HG03135 (cell line): ENCODE measurements at regions not wholly inside any gene's neighbourhood (a gene's known extent, or its start where the extent isn't known, plus 50 kb on each side); places are given as distances from the start of the nearest gene placed in this dataset.

Experiments used
- ATAC-seq: cut with Tn5 transposase; IDR thresholded peaks from one replicate; pipeline ENCODE4 v1.9.1; 2021; ENCODE audit warnings: mild to moderate bottlenecking, moderate library complexity; ENCODE audit not compliant: unreplicated experiment

DNA sequence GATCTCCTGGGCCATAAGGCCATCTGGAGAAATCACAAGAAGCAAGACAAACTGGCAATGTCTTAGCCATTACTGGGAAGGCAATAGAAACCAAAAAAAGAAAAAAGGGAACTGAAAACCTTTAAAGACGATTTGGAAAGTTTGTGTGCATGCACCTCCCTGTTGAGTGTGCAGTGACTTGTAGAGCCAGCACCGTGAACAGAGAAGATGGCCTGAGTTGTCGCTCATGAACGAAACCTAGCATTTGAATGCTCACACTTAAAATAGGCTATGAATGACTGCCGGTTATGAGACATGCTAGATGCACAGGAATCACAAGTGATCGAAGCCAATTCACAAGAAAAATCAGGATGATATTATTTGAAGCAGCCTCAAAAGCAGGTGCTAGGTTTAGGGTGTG, 151.3 kb upstream of the ADO start:
- ATAC-seq: peak; percentile 76

DNA sequence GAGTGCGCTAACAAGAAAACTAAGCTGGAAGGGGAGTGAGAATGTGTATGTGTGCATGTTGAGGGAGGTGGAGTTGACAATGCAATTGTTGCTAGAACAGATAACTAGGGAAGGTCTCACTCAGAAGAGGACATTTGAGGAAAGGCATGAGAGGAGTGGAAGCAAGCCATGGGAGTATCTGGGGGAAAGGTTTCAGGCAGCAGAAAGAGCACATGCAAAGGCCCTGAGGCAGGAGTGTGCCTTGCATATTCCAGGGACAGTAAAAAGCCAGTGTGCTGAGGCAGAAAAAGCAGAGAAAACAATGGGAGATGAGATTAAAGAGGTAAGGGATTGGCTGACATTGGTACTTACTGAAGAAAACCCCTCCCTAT, 149.6 kb upstream of the ADO start:
- no peak for ATAC-seq

DNA sequence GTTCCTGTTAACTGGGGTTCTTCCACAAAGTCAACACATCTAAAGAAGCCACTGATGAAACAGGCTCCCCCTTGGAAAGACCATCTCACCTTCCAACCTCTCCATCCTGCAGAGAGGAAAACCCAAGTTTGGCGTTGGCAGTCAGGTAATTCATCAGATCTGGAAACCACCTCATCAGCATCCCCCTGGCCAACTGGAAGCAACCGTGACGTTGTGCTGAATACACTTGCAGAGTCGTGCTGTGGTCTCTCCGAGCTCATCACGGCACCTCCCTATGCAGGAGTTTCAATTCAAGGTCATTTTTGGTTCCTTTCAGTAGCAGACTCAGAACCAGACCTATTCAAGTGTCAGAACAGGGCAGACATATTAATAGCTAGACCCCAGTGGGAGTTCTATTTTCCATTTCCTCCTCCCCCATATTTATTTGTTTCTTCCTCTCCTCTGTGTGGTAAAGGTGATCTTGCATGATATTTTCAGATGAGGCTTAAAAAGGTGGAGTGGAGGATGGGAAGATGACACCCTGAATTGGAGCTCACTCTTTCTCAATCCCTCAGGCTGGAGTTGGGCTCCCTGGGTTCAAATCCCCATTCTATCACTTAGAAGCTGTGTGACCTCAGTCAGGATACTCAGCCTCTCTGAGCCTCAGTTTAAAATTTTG, 149.1 kb upstream of the ADO start:
- peak; percentile 81 for ATAC-seq

DNA sequence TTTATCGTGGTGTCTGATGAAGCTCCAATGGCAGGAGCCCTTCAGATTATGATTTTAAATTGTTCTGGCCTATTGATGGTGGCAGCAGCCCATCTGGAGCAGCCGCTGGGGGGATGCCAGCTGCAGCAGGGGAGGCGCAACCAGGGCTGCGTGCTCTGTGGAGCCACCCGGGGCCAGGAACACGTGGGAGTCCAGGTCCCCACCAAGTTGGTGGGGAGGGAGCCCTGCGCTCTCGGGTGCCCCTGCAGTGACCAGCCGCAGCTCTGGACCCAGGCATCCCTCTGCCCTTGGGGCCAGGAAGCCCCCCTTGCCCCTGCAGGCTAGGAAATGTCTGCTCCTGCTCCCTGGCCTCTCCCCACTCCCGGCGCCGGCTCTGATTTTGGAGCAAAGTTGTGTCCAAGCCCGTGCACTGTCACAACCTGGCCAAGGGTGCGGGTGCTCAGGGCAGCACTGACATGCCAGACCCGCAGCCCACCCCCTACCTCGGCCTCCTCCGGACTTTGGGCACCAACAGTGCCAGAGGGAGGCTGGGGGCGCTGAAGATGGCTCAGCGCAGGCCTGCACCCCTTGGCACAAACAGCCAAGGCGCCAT, 147.2 kb upstream of the ADO start:
- ATAC-seq: no peak

DNA sequence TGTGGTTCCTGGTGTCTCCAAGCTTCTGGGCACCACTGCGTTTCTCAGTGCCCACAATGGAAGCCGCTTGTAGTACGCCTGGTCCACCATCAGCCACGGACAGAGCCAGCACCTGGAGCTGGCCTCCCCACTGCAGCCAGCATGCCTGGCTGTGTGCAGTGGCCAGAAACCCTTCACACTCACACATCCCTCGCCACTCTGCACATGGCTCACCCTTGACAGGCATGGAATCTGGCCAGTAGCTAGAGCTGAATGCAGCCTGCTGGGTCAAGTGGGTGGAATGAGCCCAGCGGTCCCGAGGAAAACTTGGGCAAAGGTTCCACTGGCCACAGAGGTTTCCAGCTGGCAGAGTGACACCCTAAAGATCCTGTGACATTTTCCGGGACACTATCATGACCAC, 146.0 kb upstream of the ADO start:
- no peak for ATAC-seq

DNA sequence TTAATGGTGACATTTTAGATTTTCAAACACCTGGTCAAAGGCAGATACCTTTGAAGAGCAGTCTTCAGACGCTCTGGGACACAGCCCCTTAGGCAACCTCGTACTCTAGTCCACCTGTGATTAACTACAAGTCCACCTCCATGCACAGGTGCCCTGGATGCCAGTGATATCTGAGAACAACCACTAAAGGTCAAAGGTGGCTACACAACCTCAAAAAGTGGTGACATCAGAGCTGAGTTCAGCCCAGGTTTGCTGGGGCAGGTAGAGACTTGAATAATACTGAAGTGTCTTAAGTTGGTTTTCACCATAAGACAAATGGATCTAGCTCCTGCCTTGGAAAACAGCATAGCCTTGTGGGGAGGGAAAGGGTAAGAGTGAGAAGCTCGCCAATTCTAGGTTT, 143.4 kb upstream of the ADO start:
- no peak for ATAC-seq

DNA sequence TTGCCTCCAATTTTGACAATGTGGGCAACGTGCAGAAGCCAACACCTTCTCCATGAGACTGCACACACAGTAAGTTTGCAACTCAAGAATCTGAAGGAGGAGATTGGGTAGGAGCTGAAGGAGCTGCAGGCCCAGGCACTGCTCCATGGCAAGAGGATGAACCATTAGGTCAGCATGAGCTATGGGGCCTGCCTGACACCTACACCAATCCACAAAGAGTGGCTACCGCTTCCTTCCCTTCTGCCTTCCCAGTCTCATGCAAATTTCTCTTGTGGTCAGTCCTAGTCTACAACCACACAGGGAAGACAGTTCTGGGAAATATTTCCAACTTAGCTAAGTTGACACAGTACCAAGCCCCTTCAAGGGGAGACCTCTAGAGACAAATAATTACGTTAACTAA, 142.0 kb upstream of the ADO start:
- no peak for ATAC-seq

DNA sequence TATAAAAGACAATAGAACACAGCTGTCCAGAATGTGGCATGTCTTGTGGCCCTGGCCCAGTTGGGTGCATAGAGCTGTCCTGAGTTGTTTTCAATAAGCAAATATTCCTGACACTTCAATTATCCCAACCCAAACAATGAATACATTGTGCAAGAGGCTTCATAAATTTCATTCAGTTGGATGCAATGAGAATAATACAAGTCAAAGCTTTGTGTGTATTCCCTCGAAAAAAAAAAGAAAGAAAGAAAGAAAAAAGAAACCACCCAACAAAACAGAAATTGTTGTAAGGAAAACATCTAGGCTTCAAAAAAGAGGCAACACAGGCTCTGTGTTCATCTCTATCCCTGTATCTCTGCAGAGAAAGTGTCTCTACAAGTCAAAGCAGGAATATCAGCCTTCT, 138.7 kb upstream of the ADO start:
- ATAC-seq: no peak

DNA sequence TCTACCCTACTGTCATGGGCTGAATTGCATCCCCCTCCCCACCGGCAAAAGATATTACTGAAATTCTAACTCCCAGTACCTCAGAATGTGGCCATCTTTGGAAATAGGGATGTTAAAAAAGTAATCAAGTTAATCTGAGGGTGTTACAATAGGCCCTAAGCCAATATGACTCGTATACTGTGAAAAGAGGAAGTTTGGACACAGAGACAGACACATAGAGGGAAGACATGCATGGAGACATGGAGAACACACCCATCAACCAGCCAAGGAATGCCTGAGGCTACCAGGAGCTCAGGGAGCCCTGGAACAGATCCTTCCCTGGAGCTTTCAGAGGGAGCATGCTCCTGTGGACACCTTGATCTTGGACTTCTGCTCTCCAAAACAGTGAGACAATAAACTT, 138.2 kb upstream of the ADO start:
- no peak for ATAC-seq

DNA sequence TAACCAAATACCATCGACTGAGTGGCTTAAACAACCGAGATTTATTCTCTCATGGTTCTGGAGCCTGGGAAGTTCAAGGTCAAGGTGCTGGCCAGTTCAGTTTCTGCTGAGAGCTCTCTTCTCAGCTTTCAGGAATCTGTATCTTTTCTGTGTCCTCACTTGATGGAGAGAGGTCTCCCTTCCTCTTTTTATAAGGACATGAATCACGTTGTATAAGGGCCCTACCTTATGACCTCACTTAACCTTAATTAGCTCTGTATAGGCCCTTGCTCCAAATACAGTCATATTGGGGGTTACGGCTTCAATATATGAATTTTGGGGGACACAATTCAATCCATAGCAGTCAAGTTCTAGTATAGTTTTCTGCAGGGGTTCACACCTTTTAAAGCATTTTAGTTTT, 135.2 kb upstream of the ADO start:
- ATAC-seq: no peak

DNA sequence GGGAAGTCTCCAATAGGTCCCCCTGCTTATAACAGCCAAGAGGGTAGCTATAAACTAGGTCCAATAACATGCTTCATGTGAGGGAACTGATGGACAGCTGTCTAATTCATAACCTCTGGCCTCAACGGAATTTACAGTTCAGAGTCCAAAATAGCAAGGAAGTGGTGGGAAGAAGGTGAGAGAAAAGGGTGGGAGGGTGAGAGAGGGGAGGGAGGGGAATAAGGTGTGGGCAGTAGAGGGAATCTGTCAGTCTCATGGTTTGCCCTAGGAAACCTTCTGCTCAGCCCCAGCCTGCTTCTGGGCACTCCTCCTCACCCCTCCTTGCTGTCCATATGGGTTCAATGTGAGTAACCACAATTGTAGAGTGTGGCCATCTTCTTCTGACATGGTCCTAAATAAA, 133.4 kb upstream of the ADO start:
- no peak for ATAC-seq

DNA sequence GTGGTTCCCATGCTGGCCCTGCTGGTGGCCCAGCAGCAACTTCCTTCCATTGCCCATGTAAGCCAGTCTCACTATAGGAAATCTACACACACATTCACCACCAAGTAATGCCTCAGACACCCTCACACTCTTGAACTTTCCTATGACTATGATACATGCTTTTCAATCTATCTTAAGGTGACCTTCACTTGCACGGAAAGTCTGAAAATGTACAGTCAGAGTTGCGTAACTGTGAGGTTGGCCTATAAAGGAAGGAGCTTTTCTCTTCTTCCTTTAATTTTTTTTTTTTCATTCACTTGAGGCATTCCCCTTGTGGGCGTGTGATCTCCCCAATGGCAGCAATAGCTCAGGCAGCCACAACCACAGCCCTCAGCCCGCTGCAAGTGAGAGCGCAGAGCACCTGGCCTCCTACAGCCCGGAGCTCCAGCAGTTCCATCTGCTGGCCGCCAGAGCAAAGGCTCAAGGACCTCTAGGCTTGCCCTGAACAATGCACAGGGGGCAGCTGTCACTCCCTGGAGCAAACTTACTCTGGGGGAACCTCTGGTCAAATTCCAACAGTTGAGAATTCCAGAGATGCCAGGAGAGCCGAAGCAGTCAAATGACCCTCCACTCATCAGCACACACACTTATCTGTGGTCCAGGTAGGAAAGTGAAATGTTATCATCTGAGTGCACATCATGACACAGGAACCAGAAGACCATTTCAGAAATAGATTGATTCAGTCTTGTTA, 123.1 kb upstream of the ADO start:
- peak; percentile 97 for ATAC-seq

DNA sequence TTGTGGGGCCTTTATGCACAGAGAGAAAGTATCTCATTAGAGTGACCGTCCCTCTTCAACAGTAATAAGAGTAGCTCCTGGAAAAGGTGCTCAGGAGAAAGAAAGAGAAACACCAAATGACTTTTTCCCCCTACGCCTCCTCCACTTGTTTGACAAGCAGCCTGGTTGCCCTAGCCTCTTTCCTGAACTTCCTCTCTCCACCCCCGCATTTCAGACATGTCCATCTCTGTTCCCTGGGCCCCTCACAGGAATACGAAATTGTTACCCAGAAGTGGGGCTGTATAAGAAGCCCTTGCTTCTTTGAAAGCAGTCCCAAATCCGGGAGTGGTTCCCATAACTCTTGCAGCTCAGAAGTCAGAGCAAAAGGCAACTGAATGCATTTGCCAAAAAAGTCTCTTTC, 119.6 kb upstream of the ADO start:
- ATAC-seq: no peak

DNA sequence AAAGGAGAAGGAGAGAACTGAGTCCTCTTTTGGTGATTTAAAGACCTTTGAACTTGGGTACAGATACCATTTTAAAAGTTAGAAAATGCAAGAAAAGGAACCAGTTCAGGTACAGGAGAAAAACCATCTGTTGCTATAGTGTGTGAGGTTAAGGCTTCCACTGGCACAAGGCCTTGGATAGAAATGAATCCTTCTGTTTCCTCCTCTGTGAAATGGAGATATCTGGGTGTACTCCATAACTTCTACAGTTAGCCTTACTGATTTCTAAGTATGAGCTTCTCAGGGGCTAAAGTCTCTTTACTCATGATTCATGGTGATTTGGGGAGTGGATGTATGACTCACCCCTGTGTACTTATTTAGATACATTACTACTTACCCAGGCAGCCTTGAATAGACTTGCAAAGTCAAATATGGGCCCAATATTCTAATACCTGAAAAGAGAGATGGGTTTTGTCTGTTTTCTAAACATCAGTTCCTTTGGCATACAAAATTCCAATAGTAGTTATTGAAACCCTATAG, 117.2 kb upstream of the ADO start:
- ATAC-seq: no peak

DNA sequence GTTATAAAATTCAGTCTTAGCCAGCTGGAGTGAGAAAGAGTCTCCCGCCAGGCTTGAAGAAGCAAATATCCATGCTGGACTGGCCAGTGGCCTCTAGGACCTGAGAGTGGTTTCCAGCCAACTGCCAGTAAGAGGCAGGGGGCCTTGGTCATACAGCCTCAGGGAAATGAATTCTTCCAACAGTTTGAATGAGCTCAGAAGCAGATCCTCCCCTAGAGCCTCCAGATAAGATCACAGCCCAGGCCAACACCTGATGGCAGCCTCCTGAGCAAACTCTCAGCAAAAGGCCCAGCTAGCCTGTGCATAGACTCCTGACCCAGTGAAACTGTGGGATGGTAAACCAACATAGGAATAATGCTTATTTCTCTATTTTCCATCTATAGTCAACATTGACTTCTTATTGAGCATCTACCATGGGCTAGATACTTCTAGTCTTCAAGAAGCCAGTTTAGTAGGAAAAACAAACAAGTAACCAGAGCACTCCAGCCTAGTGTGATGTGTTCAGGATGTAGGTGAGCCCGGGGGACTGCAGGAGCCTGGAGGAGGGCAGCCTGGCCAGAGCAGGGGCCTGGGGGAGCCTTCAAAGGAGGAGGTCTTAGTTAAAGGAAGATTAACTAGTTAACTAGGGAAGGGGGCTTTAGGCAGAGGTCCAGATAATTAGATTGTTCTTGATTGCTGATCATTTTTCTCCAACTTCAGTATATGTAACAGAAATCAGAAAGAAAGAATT, 115.4 kb upstream of the ADO start:
- no peak for ATAC-seq

DNA sequence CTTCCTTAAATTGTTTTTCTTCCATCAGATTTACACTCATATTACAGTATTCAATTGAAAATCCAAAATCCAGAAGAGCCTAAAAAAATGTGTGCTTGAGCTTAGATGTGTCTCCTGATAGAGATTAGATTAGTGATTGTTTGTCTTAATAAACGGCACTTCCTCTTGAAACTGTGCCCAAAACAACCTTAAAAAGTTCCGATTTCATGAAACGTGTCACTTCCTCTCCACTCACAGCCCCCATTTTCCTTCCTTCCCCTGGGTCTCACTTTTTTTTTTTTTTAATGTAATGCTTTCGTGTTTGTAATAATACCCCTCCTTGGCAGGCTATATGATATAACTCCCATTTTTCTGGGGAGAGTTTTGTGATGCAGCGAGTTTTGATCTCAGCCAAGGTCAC, 114.8 kb upstream of the ADO start:
- peak; percentile 62 for ATAC-seq

DNA sequence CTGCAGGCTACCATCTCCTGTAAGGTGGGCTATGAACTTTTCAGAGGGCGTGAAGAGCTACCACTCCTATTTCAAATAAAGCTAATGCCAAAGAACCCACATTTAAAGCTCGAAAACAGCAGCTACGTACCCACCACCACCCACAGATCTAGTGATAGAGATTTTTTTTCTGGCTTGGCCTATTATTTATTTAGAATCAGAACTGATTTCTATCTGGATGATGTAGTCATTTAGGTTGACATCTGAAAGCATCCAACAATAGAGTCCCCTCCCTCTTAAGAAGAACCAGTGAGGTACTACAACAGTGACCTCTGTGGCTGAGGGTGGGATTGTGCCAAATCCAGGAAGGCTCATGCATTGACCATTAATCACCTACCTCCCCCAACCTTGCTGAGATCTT, 113.8 kb upstream of the ADO start:
- ATAC-seq: no peak

DNA sequence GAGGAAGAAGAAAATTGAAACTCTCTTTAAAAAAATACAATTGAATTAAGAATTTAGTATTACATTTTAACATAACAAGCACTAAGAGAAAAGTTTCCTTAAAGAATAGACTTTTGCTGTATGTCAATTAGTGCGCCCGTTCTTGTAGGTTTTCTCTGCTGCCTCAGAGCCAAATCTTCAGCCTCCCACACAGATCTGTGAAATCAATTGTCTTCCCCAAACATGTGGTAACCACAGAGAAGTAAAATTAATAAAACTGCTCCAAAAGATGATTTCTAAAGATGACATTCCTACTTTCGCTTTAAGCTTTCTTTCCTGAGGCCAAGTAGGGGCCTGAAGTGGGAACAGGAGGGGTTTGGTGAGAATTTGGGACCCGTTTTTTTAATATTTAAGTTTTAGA, 113.2 kb upstream of the ADO start:
- ATAC-seq: no peak

DNA sequence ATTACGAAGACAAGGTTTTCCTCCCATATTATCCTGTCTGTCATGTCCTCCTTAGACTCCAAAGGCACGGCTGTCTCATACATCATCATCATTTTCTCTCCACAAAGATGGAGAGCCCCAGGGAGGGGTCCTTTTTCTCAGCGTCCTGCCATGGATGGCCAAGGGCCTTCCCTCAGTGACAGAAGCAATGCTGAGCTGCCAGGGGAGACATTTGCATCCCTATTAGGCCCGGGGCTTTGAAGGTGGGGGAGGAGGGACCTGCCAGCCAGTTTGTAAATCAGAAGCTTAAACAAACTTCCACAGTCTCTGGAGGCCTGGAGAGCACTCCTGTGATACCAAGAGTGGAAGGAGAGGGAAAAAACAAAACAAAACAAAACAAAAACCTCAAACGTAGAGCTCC, 112.4 kb upstream of the ADO start:
- no peak for ATAC-seq

DNA sequence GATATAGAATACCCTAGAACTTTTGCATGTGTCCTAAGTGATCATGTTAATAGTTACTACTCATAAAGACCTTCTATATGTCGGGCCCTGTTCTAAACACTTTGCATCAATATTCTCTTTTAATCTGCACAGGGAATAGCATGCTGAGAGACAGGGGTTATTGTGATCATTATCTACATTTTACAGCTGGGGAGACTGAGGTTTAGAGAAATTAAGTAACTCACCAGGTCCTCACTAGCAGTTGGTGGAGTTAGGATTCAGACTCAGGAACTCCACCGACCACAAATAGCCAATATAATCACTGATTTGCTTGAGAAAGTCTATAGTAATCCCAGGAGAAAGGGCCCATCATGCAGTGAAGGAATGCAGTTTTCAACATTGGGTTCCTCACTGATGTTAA, 111.2 kb upstream of the ADO start:
- no peak for ATAC-seq

DNA sequence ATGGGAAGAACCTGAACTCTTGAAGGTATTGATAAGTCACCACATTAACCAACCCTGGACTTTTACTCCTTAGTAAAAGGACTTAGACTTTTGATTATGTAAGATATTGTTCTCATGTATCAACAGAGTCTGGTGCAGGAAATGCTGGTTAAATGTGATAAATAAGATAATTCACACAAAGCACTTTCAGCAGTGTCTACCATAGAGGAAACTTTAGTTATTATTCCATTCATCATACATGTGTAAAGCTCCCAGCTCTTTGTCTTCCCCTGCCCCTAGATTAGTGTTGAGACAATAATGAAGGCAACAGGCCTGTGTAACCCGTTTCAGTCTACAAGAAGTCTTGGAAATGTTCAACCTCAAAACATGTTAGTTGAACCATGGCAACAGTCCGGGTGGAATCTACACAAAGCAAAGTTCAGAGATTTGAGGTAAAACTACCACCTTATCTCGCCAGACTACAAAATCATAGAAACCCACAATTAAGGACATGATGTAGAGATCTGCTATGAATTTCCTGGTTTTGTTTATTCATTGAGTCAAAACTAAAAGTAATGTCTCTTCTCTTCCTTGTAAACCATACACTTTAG, 109.9 kb upstream of the ADO start:
- ATAC-seq: no peak
